Lower leg skin (tissue), 3 donors: ENCODE measurements at regions not wholly inside any gene's neighbourhood (a gene's known extent, or its start where the extent isn't known, plus 50 kb on each side); places are given as distances from the start of the nearest gene placed in this dataset.

ENCODE experiments used
- CTCF ChIP-seq, 3 donors: fragments of 450-650 bp; IDR thresholded peaks; one replicate each; pipeline ENCODE4 v1.5.1; 2016; ENCODE audit warnings: antibody characterized with exemption in 3 of 3, mild to moderate bottlenecking in 3 of 3, moderate library complexity in 2 of 3
- POLR2A ChIP-seq, 2 donors: fragments of 450-650 bp; IDR thresholded peaks; one replicate each; pipeline ENCODE4 v1.6.1; 2016 to 2017; ENCODE audit warnings: antibody characterized with exemption in 2 of 2, mild to moderate bottlenecking in 1 of 2, moderate library complexity in 1 of 2

GRCh38 chr4:35604724-35605123, 639.6 kb downstream of the ARAP2 start:
- TF ChIP-seq CTCF (IDR thresholded peaks at IDR 0.05) (no peak), POLR2A (IDR thresholded peaks at IDR 0.05) (no peak)
